GM21515 (cell line): ENCODE measurements at regions not wholly inside any gene's neighbourhood (a gene's known extent, or its start where the extent isn't known, plus 50 kb on each side); places are given as distances from the start of the nearest gene placed in this dataset.
"Not testable (repeated sequence)": the region's sequence is repeated elsewhere in the genome, so short reads cannot be mapped to it uniquely, and the experiment has no call there.

Experiments
- ATAC-seq: cut with Tn5 transposase; IDR thresholded peaks from one replicate; pipeline ENCODE4 v1.9.1; 2021; ENCODE audit not compliant: unreplicated experiment

DNA sequence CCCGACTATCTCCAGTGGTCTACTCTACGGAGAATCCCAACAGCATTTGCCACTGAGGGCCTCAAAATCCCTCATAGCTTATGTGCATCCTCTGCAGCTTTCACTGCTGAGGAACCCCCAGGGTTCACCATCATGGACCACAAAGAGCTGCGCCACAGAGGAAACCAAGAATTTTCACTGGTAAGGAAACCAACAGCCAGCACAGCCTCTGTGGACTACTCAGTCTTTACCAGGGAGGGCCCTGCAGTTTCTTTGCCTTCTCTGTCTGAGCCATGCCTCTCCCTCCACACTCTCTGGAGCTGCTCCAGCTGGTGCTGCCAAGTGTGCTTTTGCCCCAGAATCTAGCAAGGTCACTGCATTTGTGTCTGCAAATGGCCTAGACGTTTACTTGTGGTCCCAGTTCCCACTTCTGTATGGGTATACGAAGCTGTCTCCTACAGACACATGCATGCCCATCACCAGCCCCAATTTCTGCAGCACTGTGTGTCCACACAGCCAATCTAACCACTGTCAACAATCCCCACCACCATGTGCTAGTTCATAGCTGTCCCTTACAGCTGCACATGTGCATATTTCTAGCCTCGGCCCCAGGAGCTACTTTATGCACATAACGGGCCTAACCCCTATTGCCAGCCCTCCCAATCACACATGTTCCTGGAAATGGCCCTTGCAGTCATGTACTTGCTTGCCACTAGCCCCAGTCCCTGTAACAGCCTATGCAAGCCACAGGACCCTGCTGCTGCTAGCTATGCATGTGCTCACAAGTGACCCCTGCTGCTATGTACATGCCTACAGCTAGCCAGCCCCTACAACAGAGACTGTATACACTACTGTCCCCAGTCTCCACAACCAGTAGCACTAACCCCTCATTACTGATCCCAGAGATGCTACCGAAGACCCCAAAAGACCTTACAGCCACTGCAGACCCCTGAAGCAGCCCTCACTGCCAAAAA lies 1437.4 kb downstream of the CDH11 start:
- ATAC-seq, result no peak

DNA sequence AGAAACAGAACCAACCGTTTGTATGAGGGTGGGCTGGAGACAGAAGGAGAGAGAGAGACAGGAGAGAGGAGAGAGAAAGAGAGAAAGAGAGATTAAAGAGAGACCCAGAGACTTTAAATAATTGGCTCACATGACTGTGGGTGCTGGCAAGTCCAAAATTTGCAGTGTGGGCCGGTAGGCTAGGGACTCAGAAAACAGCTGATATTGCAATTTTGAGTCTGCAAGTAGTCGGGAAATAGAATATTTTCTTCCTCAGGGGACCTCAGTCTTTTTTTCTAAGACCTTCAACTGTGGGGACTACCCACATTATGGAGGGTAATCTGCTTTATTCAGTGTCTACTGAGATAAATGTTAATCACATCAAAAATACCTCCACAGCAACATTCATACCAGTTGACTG lies 1439.0 kb downstream of the CDH11 start:
- no peak for ATAC-seq

DNA sequence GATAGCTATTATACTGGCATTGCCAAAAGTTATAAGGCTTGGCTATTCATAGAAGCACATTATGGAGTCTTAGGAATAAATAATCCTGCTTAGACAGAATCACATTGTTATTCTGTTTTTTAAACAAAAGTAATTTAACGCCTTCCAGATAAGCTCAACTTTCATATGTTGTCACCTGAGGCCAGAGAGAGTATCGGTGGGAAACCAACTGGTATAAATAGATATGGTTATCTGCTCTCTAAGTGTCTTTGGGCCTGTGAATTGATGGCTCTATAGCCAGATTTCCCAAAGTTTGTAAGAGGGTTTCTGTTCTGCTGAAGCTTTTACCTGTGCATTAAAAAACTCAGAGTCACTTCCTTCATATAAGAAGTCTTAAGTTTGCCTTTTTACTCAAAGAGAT lies 1449.4 kb downstream of the CDH11 start:
- ATAC-seq, result no peak

DNA sequence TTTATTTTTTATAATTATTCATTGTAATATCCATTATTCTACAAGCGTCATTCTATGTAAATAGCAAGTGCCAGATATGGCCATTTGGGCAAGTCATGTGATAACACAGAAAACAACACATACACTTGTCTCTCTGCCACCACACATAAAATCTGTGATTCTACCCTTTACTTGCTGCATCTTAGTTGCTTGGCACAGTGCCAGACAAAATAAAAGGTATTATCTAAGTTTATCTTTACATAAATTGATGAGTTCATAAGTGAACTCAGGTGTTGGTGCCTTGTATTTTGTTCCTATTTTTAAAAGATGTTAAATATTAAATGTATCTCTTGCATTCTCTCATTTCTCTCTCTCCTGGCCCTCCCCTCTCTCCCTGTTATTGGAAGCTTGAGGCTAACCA lies 1458.7 kb downstream of the CDH11 start:
- no peak for ATAC-seq

DNA sequence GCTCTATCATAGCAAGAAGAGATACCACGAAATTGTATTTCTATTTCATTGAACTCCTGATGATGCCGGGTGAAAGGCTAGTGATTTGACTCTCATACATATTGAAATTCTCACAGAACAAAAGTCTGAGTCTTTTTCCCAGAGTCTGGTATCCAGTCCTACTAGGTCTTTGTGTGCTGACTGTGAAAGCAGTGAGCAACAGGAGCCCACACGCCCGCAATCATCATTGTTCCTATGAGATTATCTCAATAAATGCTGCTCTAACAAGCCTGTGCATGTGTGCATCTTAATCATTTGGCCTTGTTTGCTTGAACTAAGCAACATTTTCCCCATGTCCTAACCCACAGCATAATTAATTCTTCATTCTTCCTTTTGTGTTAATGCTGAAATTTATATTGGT lies 1466.0 kb downstream of the CDH11 start:
- no peak for ATAC-seq

DNA sequence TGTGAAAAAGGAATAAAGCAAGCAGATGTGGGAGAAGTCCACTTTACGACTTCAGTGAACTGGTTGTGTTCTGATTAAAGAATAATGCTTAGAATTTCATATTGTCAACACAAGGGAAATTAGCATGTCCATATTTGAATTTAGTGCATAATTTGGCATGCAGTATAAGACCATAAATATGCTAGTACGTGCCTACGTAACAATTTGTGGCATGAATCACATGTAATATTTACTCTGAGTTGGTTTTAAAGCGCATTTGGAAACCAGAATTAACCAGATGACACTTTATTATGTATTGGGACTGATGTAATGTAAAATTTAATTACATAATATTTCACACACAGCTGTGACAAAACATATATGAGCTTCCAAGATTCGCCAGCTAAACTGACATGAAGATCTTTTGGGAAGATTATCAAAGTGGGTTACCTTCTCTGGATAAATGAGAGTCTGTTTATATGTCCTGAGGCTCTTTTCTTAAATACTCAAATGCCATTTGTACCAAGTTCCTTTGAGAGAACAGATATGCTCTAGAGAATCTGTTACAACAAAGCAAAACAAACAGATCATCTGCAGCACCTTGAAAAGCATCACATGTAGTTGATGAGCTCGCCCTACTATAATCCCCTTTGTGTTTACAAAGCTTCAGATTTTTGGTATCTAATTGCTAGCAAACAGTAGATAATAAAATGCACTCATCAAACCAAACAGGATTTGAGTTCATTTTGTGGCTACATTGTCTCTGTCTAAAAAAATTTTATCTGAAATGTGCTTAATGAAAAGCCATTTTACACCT lies 1468.6 kb downstream of the CDH11 start:
- ATAC-seq, result no peak

DNA sequence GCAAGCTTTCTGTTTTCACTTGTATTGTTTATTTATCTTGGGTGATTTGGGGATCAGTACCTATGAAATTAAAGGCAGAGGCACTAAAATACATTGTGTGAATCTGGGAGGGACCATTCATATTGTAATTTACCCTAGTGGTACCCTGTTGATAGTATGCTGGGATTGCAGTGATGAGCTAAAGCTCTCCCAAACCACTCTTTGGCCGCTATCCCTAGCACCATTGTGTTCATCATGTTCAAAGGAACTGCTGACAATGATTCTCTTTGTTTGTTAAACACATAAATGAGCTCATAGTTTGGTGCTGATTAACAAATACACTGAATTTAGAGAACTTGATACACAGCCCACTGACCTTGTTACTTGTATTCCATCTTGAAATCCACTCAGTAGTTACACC lies 1469.8 kb downstream of the CDH11 start:
- no peak for ATAC-seq

DNA sequence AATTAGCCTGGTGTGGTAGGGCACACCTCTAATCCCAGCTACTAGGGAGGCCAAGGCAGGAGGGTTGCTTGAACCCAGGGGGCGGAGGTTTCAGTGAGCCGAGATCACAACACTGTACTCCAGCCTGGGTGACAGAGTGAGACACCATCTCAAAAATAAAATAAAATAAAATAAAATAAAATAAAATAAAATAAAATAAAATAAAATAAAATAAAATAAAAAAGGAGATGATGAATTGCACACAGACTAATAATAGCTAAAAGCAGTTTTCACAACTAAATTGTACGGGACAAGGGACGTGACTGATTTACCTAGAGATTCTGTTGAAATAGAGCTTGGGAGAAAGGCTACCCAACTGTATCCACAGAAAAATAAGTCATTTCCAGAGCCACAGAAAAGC lies 1471.3 kb downstream of the CDH11 start:
- no peak for ATAC-seq

DNA sequence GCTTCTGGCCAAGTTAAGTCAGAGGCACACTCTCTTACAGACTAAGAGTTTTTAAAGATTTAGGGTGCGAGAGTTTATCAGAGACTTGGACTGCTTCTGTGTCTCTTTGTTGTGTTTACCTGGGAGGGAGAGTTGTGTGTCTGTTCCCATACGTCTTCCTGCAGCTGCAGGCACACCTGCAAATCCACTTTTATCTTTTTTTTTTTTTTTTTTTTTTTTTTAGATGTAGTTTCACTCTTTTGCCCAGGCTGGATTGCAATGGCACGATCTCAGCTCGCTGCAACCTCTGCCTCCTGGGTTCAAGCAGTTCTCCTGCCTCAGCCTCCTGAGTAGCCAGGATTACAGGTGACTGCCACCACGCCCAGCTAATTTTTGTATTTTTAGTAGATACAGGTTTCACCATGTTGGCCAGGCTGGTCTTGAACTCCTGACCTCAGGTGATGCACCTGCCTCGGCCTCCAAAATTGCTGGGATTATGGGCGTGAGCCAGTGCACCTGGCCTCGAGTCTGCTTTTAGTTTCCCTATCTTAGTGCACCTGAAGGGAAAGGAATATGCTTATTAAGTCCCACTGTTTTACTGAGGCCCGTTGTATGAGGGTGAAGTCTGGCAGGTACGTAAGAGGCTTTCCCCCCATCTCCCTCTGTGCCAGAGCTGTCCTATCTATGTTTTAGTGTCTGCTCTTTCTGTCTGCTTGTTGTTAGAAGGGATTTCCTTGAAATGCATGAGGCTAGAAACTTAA lies 1488.0 kb downstream of the CDH11 start:
- ATAC-seq, result not testable (repeated sequence)

DNA sequence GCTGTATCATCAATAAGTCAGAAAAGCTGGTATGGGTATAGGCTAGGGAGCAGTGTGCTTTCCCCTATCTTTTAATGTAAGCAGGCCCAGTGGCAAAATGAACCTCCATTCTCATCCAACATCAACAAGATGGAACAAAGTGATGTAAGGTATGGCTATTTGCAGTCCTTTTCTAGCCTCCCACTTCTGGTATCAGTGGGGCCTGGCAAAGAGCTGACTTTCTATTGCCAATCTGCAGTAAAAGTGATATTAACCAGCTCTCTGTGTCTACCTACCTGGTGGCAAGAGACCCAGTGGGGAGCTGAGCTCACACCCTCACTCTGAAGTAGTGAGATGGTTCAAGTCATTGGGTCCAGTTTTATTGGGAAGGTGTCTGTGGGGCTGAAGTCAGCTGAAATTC lies 1492.6 kb downstream of the CDH11 start:
- ATAC-seq, result no peak

DNA sequence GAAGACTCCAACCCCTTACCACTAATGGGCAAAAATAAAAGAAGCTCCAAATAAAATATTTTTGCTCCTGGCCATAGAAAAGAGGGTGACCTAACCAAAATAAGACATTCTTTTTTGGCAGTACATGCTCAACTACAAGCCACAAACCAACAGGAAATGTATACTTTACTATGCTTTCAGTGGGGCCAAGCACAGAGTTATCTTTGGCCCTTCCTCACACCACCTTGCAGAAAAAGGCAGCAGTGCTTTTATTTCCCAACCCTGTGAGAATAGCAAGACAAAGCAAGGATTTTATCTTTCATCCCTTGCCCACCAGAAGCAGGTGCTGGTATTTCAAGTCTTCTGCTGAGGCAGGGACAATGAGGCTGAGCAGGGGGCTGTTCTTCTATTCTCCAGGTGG lies 1493.1 kb downstream of the CDH11 start:
- ATAC-seq, result no peak

DNA sequence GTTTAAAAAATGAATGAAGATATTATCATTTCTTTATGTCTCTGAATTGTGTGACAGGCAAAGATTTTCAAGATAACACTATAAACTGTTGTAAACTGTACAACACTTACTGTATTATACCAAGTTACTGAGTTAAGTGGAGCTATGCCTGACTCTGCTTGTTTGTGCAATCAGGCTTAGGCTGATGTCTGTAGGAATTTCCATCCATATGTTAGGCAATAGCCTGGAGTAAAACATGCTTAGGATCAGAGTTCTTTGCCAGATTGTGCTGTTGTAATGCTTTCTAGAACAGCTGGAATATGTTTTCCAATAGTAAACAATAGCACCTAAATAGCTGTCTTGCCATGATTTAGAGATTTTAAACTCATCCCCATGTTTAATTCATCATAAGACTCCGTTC lies 1496.7 kb downstream of the CDH11 start:
- ATAC-seq, result no peak

DNA sequence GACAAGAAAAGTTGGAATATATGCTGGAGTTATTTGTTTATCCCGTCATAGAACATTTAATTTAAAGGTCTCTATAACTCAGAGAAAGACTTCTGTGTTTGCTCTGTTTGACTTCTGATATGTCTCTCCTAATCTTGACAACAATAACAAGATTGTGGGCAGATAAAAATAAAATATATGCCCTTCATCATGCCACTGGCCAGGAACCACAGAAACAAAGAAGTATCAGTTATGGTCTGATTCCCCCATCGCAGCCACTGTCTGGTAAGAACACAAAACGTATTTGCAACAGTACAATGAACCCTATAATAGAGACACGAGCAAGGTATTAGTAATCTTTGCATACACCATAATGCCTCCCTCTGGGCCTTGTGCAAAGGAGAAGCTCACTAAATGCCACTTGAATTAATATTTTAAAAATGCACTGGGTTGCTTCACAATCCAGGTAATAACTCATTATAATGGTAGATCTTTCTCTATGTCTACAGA lies 1498.3 kb downstream of the CDH11 start:
- no peak for ATAC-seq

DNA sequence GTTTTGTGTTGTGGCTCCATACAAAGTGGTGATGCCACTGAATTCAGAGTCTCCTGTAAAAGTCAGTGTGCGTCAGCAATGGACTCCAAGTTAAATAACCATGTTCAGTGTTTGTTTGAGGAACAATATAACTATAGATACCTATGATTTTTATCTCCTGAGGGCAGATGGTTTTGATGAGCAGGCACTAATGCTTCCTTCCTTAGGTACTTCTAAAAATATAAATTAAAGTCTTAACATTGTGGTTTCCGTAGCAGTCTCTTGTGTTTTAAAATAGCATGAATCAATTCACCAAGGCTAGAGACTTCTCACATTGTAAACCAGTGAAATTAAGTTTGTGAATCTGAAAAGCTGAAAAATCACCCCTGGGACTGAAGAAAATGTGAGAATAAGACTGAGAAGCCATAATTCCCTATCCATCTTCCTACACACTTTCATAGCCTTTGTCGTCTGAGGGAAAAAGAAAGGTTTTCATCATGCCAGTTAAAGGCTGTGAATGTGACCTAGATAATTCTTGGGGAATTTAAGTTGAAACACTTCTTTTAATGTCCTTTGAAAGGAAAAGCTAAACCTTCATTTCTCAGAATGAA lies 1502.9 kb downstream of the CDH11 start:
- no peak for ATAC-seq

DNA sequence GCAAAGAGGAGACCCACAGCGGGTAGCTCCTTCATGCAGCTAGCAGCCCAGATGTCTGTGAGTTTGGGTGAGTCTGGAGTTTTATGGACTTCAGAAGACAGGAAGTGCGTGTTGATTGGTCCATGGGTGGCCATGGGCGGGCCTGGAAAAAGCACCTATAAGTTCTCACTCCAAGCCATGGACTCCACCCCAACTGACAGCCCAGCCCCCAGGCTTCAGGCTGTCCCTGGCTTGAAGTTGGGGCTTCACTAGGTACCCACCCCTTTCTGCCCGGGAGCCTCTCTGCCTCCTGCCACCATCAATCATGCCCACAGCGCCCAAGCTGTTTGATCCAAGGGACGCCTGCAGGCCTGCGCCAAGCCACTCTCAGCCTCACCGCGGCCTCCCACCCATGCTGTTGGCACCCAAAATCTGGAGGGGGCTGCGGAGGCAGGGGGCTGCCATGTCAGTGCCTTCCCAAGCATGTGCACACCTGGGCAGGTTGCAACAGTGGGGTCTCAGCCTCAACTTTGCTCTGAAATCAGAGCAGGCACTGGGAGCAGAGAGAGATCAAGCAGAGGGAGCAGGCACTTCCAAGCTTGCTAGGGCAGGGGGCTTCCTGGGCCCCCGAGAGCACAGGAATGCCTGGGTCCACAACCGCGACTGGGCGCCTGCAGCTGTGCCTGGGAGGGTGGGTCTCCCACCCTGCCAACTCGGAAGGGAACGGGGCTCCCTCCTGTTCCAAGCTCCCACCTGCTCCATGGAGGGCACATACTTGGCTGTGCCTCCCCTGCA lies 1503.7 kb downstream of the CDH11 start:
- no peak for ATAC-seq

DNA sequence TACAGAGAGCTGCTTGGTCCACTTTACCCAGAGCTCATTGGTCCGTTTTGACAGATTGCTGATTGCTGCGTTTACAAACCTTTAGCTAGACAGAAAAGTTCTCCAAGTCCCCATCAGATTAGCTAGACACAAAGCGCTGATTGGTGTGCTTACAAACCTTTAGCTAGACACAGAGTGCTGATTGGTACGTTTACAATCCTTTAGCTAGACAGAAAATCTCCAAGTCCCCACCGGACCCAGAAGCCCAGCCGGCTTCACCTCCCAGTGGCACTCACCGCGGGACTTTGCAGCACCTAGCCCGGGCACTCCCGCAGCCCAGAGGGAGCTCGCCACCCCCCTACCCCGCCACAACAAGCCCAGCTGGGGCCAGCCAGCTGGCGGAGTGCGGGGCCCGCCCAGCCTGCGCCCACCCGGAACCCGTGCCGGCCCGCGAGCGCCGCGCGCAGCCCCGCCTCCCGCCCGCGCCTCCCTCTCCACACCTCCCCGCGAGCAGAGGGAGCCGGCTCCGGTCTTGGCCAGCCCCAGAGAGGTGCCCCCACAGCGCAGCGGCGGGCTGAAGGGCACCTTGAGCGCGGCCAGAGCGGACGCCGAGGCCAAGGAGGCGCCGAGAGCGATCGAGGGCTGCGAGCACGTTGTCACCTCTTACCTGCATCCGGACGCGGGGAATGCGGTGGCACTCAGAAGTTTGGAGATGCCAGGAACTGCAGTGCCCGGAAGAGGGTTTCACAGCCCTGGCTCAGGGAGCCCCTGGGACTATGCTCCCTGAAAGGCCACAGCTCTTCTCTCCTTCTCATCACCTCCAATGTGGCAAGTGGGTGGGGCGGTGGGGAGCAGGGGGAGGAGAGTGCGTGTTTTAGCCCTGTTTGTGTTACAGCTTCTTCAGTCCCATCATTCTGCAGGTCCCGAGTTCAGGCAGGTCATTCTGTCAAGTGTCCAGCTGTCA lies 1504.5 kb downstream of the CDH11 start:
- no peak for ATAC-seq

DNA sequence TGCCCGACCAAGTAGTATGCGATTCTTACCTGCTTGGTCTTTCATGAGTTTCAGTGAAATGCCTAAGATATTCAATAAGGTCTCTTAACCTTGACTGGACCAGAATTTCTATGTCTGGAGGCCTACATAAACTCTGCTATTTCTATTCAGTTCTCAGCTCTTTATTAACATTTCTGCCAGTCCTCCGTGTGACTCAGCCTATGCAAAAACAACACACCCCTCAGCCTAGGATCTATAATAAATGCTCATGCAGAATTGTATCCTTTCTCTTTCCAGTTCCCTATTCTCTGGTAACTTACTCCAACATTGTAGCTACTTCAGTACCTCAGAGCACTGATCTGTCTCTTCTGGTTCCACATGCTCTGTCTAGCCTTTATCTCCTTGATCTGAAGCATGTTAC lies 1507.4 kb downstream of the CDH11 start:
- ATAC-seq, result no peak

DNA sequence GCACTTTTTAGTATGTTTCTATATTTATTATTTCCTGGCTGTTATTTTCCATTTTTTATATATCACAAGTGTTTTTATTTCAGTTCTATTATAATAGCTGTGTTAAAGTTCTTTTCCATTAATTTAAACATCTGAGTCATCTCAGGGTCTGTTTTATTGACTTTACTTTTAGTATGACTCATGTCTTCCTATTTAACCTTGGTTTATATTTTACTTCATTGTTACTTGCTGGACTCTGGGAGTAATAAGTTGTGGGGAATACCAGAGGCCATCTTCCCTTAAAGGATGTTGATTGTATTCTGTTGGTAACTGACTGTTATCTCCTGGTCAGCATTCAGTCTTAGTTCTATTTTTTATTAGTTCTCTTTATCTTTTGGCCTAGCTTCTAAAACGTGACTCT lies 1508.2 kb downstream of the CDH11 start:
- ATAC-seq, result no peak
